ENCODE measurements at regions not wholly inside any gene's neighbourhood (a gene's known extent, or its start where the extent isn't known, plus 50 kb on each side); places are given as distances from the start of the nearest gene placed in this dataset.
A peak's percentile ranks its signal among the peaks of the same experiment; 100 is the strongest.

DNA sequence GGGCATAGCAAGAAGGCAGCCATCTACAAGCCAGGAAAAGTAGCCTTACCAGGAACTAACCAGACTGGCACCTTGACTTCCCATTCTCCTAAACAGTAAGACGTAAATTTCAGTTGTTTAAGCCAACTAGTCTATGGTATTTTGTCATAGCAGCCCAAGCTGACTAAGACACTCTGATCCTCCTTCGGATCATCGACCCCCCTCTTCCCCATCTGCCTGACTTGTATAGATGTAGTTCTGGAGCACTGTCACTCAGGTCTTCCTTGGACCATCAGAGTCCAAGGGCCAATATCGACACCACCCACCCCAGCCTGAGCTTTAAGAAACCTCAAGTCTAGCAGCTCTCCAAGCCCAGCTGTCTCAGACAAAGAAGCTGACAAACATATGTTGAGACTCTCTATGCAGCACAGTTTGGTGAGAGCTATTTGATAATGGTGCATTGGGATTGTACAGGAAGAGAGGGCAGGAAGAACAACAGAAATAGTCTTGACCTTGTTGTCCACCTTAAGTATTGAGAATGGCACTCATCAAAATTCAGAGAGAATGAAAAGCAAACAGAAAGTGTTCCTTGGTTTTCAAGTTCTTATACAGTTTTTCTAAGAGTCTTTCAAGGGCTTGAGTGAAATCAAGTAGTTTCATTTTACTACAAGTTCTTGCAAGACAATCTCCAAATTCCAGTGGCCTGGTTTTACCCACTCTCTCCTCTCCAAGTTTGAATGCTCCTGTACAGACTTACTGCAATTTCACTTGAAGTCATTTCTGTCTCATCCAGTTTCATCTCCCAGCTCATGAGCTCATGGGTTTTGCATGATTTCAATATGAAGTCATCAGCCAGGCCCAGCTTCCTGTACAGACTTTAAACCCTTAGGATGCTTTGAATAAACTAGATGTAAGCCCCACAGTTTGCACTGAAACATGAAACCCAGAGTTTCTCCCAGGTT, 122.3 kb upstream of the RAI14 start:
- FAIRE-seq (no peak), DNase-seq (ENCODE audit: extremely low read depth in 1 of 4, low spot score in 3 of 4) (no peak), ATAC-seq (no peak)
- ChIA-PET POLR2A (interaction anchor here (0.5 to 0.9 kb wide), 4 partner anchors 8 to 395 kb away, joined by 3 read pairs; no protein-coding TSS in a partner anchor), CTCF (ENCODE audit: low intra/inter-chr PET ratio) (no interaction called here)
- no peaks in the 10 kb centered on the region for H3K9me3 ChIP-seq (replicated peaks; ENCODE audit: control insufficient read depth, insufficient read depth, low read depth, low read length)
- H3K4me1 ChIP-seq (replicated peaks in 1 of 2; ENCODE audit: control insufficient read depth in 2 of 2, insufficient read depth in 2 of 2, low read length in 2 of 2) = peaks cover 0 to 3% of the 10 kb centered on the region in 2 experiments; a peak in 2 of 5 replicates
- TF ChIP-seq ILK (tag; IDR thresholded peaks at IDR 0.05; ENCODE audit: borderline replicate concordance, low read depth) = no peak
- TF ChIP-seq ZNF12 (CRISPR knock-in tag; IDR thresholded peaks at IDR 0.05) = 0 out of 2 replicates have a peak, but pooled peaks have one; percentile 65
- TF ChIP-seq, protein P1, sequence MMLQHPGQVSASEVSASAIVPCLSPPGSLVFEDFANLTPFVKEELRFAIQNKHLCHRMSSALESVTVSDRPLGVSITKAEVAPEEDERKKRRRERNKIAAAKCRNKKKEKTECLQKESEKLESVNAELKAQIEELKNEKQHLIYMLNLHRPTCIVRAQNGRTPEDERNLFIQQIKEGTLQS (IDR thresholded peaks at IDR 0.05) = peak; percentile 16; the same call in 1 of the 2 replicates
- TF ChIP-seq, protein P1 (CRISPR knock-in tag; conservative IDR thresholded peaks at IDR 0.05) = no peak
- no peak overlapping the region for H3K9ac ChIP-seq (ENCODE audit: insufficient read depth in 1 of 2, low read depth in 2 of 2, low read length in 2 of 2)
- intact Hi-C loops (cut with micrococcal nuclease) = no loop called here
- no peaks in the 10 kb centered on the region for H3K9me1 ChIP-seq (ENCODE audit: control insufficient read depth, insufficient read depth, low read length)
- no peaks in the 10 kb centered on the region for H3K27me3 ChIP-seq (ENCODE audit: control insufficient read depth in 2 of 2, insufficient read depth in 2 of 2, low read length in 2 of 2)
- no peak overlapping the region for H3K4me3 ChIP-seq
- no peak overlapping the region for H3K27ac ChIP-seq (ENCODE audit: extremely low read depth, low read depth, low read length)
- H2AFZ ChIP-seq (ENCODE audit: low read depth, low read length) = peak overlapping the region; percentile 0; the same call in 1 of the 2 replicates
- H3K4me2 ChIP-seq (ENCODE audit: insufficient read depth, low read length) = no peak overlapping the region
- H3K36me3 ChIP-seq (ENCODE audit: control insufficient read depth, insufficient read depth, low read length) = no peaks in the 10 kb centered on the region
- no peaks in the 10 kb centered on the region for H4K20me1 ChIP-seq (replicated peaks; ENCODE audit: control insufficient read depth, insufficient read depth, low read length)
- no TSS peak for BruUV-seq (replicated peaks)
- no peaks in the 10 kb centered on the region for H3K79me2 ChIP-seq (ENCODE audit: control insufficient read depth, insufficient read depth, low read length)
- WGBS (ENCODE audit: insufficient coverage, low coverage, missing lambda C conversion rate) = 31% methylated on average over 4 of the region's 4 CpGs
- in situ Hi-C loops (cut with MboI) = no loop called here

All from K562 (cell line).